HG02798 (cell line): ENCODE measurements at regions not wholly inside any gene's neighbourhood (a gene's known extent, or its start where the extent isn't known, plus 50 kb on each side); places are given as distances from the start of the nearest gene placed in this dataset.

Experiments
- ATAC-seq: cut with Tn5 transposase; IDR thresholded peaks from one replicate; pipeline ENCODE4 v1.9.1; 2021; ENCODE audit warnings: mild to moderate bottlenecking; ENCODE audit not compliant: unreplicated experiment, poor library complexity

DNA sequence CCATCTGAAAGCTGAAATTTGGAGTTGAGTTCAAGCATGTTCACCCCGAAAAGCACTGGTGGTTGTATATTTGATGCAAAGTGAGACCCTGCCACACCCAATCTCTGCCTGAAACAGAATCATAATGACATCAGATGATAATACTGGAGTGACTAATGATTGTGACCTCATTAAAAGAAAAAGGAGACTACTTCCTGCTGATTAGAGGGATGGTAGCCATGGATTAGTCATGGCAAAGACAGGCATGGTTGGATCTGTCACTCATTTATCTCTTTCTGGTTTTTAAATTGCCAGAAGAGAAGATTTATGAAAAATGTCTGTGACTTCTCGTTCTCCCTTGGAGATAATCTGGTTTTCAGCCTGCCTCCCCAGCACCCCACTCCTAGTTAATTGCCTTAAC lies 101.2 kb downstream of the BAMBI start:
- no peak for ATAC-seq

DNA sequence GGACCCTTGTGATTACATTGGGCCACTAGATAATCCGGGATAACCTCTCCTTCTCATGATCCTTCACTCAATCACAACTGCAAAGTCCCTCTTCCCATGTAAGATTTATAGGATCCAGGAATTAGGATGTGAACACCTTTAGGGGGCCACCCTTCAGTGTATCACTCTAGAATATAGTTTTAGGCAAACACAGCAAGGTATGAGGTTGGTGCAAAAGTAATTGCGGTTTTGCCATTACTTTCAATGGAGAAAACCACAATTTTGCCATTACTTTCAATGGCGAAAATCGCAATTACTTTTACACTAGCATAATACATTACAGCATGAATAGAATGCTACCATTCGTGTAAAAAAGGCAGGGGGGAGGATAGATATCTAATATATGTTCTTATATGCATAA lies 104.0 kb downstream of the BAMBI start:
- no peak for ATAC-seq

DNA sequence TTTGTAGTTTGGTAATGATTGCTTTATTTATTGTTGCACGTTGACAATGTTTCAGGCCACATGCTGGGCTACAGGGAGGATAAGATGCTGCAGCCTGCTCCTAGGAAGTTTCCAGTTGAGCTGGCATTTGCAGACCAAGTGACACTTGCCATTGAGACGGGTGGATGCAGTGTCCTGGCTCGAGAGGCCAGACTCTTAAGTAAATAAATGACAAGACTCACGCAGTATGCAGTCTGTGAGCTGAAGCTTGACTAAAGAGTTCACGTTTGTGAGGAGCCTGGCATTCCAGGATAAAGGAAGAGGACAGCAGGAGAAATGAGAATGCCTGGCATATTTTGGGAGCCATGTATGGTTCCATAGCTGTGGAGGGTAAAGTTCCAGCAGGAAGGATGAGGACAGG lies 105.8 kb downstream of the BAMBI start:
- no peak for ATAC-seq

DNA sequence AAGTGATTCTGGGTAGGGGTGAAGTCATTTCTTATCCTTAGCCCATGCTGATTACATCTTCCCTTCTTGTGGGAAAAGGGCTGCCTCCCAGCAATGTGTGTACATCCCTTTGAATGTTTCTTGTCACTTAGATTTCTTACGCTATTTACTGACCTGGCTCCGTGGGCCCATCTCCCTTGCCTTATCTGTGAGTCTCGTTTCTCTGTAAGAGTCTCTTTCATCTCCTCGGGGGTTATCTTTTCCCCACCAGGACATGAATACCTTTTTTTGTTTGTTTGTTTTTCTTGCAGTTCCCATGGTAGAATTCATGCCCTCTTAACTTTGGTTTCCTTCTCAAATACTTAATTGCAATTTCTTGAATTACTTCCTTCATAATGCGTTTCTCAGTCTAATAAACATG lies 107.7 kb downstream of the BAMBI start:
- no peak for ATAC-seq

DNA sequence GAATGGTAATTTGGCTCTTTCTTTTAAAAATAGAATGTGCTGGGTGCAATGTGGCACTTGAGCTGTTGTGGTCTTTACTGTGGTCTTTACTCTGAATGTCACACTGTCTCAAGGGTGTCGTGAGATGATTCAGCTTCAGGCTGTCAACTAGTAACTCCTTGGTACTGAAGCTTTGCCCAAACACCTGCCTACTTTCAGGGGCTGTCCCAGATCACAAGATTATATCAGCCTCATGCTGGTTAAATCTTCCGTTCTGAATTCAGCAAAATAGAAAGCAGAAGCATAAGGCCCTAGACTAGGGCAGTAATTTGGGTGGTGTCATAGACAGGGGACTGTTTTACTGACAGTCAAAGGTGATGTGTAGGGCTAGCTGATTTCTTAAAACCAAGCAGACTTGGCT lies 110.9 kb downstream of the BAMBI start:
- peak; percentile 53 for ATAC-seq

DNA sequence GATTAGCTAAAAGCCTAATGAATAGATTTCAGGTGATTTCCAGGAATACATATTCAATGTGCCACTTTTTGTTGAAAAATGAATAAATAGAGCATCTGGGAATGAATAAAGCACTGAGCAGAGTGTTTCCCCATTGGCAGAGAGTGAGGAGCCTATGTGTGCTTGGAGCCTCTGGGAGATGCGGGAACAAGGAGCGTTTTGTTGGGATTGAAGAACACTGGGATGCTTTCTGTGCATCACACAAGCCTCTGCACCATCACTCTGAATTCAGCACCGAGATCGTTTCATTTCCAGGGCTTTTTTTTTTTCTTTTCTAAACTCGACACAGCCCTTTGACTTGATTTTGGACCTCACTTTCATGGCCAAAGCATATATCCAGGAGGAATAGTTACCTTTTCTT lies 111.4 kb downstream of the BAMBI start:
- no peak for ATAC-seq

- no peak for ATAC-seq
These were observed 112.8 kb downstream of the BAMBI start for GRCh38 chr10:28790146-28790545.

DNA sequence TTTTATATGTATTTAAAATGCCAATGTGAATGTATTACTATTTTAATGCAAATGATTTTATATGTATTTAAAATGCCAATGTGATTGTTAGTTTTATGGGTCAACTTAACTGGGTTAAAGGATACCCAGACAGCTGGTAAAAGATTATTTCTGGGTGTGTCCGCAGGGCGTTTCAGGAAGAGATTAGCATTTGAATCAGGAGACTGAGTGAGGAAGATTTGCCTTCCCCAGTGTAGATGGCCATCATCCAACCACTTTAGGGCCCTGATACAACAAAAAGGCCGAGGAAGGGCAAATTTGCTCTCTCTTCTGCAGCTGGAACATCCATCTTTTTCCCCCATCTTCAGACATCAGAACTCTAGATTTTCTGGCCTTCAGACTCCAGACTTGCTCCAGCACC lies 116.2 kb downstream of the BAMBI start:
- no peak for ATAC-seq

GRCh38 chr10:28794986-28795385 lies 117.7 kb downstream of the BAMBI start:
- ATAC-seq, result no peak

DNA sequence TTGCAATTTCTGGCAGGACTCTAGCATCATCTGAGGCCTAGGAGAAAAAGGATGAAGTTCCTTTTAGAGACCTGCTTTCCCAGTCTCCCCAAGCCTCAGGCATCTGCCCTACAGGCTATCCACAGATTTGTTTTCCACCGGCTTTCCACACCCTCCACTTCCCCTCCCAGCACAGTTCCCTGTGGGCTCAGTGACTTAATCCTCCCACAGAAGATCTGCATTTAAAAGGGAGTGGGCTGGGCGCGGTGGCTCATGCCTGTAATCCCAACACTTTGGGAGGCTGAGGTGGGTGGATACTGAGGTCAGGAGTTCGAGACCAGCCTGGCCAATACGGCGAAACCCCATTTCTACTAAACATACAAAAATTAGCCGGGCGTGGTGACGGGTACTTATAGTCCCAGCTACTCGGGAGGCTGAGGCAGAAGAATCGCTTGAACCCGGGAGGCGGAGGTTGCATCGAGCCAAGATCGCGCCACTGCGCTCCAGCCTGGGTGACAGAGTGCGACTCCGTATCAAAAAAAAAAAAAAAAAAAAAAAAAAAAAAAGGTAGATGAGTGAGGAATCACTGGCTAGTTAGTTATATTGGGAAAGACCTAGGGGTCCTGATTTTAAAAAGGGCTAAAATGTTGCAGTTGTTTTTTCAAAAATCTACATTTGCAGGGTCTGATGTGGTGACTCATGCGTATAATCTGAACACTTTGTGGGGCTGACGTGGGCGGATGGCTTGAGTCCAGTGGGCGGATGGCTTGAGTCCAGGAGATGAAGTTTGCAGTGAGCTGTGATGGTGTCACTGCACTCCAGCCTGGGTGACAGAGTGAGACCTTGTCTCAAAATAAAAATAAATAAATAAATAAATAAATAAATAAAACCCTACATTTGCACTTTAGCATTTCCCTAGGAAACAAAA lies 119.5 kb downstream of the BAMBI start:
- no peak for ATAC-seq

DNA sequence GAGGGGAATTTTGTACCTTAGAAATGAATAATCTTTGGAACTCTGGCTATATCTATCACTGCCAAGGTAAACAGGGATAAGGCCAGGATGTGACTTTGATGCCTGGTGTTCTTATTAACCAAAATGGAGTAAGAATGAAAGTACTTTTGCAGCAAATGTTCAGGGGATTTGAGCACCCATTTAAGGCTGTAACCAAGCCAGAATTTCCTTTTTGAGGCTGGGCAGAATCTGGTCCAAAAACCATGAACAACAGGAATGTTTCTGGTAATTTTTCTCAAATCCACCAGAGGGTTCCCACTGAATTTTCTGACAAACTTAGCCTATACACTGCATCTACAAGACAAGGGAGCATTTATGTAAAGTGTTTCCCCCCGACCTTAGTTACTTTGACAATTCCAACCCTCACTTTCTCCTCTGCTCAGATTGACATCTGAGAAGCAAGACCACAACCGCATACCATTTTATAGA lies 120.6 kb downstream of the BAMBI start:
- ATAC-seq, result no peak

DNA sequence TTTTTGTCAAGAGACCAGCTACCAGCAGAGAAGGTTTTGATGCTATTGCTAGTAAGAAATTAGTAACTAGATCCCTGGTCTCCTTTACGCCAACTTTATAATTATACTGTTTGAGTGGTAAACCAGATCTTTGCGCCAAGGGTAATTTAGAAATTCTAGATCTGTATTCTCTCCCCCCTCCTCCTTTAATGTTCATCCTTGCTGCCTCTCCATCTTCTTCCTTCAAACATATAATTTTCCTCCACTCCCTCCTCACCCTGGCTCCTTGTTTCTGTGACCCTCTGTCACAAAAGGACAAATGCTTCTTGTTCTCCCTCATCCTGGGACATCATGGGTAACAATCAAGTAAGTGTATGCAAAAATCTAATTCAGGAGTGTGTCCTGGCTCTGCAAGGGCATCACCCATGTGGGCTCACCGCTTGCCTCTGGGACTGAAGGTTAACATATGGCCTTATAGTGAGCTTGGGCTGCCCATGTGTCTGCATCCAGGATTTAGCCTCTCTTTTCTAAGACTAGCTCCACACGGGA lies 121.2 kb downstream of the BAMBI start:
- no peak for ATAC-seq

GRCh38 chr10:28798964-28799363 lies 121.6 kb downstream of the BAMBI start:
- ATAC-seq, result no peak

- no peak for ATAC-seq
These were observed 122.8 kb downstream of the BAMBI start for GRCh38 chr10:28800144-28800543.

- ATAC-seq, result no peak
These were observed 123.9 kb downstream of the BAMBI start for GRCh38 chr10:28801247-28801646.

GRCh38 chr10:28801869-28802268 lies 124.5 kb downstream of the BAMBI start:
- no peak for ATAC-seq

GRCh38 chr10:28805390-28805789 lies 128.1 kb downstream of the BAMBI start:
- ATAC-seq, result no peak

- ATAC-seq, result no peak
These were observed 129.2 kb downstream of the BAMBI start for GRCh38 chr10:28806488-28806941.

GRCh38 chr10:28806951-28807759 lies 129.8 kb downstream of the BAMBI start:
- no peak for ATAC-seq

- ATAC-seq, result no peak
These were observed 130.7 kb downstream of the BAMBI start for GRCh38 chr10:28807760-28808613.
